BJ (cell line): ENCODE measurements at regions not wholly inside any gene's neighbourhood (a gene's known extent, or its start where the extent isn't known, plus 50 kb on each side); places are given as distances from the start of the nearest gene placed in this dataset.

Source experiments
- CTCF ChIA-PET: fragments of 350-600 bp; formaldehyde crosslinking; extraction: SDS; loops from one replicate; lab custom pipeline; 2021; ENCODE audit warnings: antibody characterized with exemption, inconsistent platforms; lab: Yijun Ruan, JAX
- POLR2A ChIA-PET: fragments of 300-600 bp; sonication (Branson Sonifier 250); formaldehyde crosslinking; extraction: SDS; loops from one replicate; lab custom pipeline; 2021; ENCODE audit warnings: antibody characterized with exemption; lab: Charles Lee
- DNase-seq: peaks from one replicate; pipeline ENCODE4 v3.0.0-alpha.2; 2011; ENCODE audit warnings: low read depth
- H3K27me3 ChIP-seq: 2 replicates; pipeline ENCODE4 v1.6.0; 2011; ENCODE audit warnings: low read length; ENCODE audit not compliant: control insufficient read depth, insufficient read depth
- H3K36me3 ChIP-seq: 2 replicates; pipeline ENCODE4 v1.5.1; 2011; ENCODE audit warnings: low read length; ENCODE audit not compliant: control insufficient read depth, insufficient read depth
- H3K4me3 ChIP-seq: 2 replicates; pipeline ENCODE4 v1.5.1; 2011; ENCODE audit warnings: low read depth, mild to moderate bottlenecking, control low read depth, low read length
- CTCF ChIP-seq: IDR thresholded peaks from 2 replicates; pipeline ENCODE4 v1.5.1; 2011; ENCODE audit warnings: low read depth, mild to moderate bottlenecking, control low read depth, inconsistent platforms, low read length, moderate library complexity; ENCODE audit not compliant: insufficient read depth

- no peak overlapping the region for H3K4me3 ChIP-seq
- ChIA-PET POLR2A (no interaction called here), CTCF (interaction anchor here (0.8 kb wide), 1 partner anchor 12 kb away, joined by 3 read pairs; no protein-coding TSS in a partner anchor)
- no peaks in the 10 kb centered on the region for H3K36me3 ChIP-seq
- H3K27me3 ChIP-seq, result no peaks in the 10 kb centered on the region
- DNase-seq, result no peak
- TF ChIP-seq CTCF, result no peak
These were observed 223.9 kb downstream of the LY86 start for GRCh38 chr6:6812427-6812826.

GRCh38 chr6:6815732-6816131, 227.2 kb downstream of the LY86 start:
- DNase-seq, result no peak
- ChIA-PET POLR2A (no interaction called here), CTCF (no interaction called here)
- Histone ChIP-seq H3K4me3 (no peak overlapping the region), H3K27me3 (peaks cover under 1% of the 10 kb centered on the region), H3K36me3 (no peaks in the 10 kb centered on the region)
- TF ChIP-seq CTCF, result no peak

- ChIA-PET CTCF (no interaction called here), POLR2A (no interaction called here)
- H3K4me3 ChIP-seq, result no peak overlapping the region
- H3K36me3 ChIP-seq, result no peaks in the 10 kb centered on the region
- no peak for TF ChIP-seq CTCF
- no peak for DNase-seq
- H3K27me3 ChIP-seq, result peaks cover 2% of the 10 kb centered on the region
These were observed 228.2 kb downstream of the LY86 start for GRCh38 chr6:6816716-6817115.

- ChIA-PET POLR2A (no interaction called here), CTCF (no interaction called here)
- no peak overlapping the region for H3K4me3 ChIP-seq
- DNase-seq, result no peak
- TF ChIP-seq CTCF, result no peak
- H3K27me3 ChIP-seq, result peaks cover 2% of the 10 kb centered on the region
- H3K36me3 ChIP-seq, result no peaks in the 10 kb centered on the region
These were observed 229.6 kb downstream of the LY86 start for GRCh38 chr6:6818078-6818639.

GRCh38 chr6:6820641-6821238, 232.2 kb downstream of the LY86 start:
- H3K27me3 ChIP-seq, result peaks cover 2% of the 10 kb centered on the region
- DNase-seq, result no peak
- H3K36me3 ChIP-seq, result no peaks in the 10 kb centered on the region
- TF ChIP-seq CTCF, result no peak
- no peak overlapping the region for H3K4me3 ChIP-seq
- ChIA-PET CTCF (no interaction called here), POLR2A (no interaction called here)
